ENCODE measurements at regions not wholly inside any gene's neighbourhood (a gene's known extent, or its start where the extent isn't known, plus 50 kb on each side); places are given as distances from the start of the nearest gene placed in this dataset.

DNA sequence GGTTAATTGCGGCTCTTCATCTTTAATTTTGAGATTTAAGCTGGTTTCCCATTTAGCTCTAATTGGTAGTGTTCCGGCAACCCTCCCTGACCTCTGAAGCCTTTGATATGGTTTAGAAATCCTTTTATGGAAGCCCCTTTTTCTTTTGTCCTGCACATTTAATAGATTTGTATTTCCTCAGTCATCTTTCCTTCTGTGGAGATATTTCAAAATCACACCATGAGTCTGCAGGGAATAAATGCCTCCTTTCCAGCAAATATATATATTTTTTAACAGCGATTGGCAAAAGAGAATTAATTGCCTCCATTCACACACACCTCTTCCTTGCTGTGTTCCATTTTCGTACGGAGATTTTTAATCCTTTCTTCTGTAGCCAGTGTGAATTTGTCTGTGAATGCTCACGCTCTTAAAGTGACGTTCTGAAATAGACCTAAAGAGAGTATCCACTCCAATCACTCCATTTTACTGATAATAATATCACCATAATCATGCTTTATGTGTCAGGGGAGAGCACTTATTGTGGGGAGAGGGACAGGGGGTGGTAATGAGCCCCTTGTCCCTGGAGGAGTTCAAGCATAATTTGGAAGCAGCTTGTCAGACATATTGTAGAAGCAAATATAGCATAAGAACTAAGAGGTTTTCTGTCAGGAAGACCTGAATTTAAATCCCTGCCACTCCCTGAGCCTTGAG is 142.5 kb upstream of the SYT13 start:
- Histone ChIP-seq H3K27ac (ENCODE audit: low read length) (no peak overlapping the region), H3K9me3 (ENCODE audit: control insufficient read depth, insufficient read depth, low read depth, low read length) (no peaks in the 10 kb centered on the region), H3K4me1 (ENCODE audit: control insufficient read depth, insufficient read depth, low read length) (no peaks in the 10 kb centered on the region), H3K27me3 (ENCODE audit: control insufficient read depth, insufficient read depth, low read length) (peaks cover 20% of the 10 kb centered on the region), H3K36me3 (ENCODE audit: control insufficient read depth, insufficient read depth, low read length) (no peaks in the 10 kb centered on the region), H3K4me3 (ENCODE audit: low read depth in 2 of 2, low read length in 2 of 2) (no peak overlapping the region)
- no TSS peak for BruUV-seq (replicated peaks)
- ATAC-seq (no peak), DNase-seq (ENCODE audit: low read depth, low spot score) (no peak)
- in situ Hi-C loops (cut with HindIII; ENCODE audit: low pct_unique_long_range_greater_than_20kb, low sequenced_read_pairs) (no loop called here), intact Hi-C loops (cut with micrococcal nuclease; ENCODE audit: unreplicated experiment) (no loop called here)
- ChIA-PET POLR2A (no interaction called here), CTCF (no interaction called here)
- no peak for TF ChIP-seq TCF7L2 (IDR thresholded peaks at IDR 0.05; ENCODE audit: low read depth, low read length)
- TF ChIP-seq SIN3A (IDR thresholded peaks at IDR 0.05; ENCODE audit: borderline replicate concordance, insufficient read depth, low read depth, low read length) = no peak
- TF ChIP-seq POLR2AphosphoS5 (IDR thresholded peaks at IDR 0.05; ENCODE audit: low read depth, low read length) = no peak
- no peak for TF ChIP-seq REST (IDR thresholded peaks at IDR 0.05; ENCODE audit: insufficient read depth in 1 of 2, low read depth in 2 of 2, low read length in 1 of 2)
- TF ChIP-seq, protein P1, sequence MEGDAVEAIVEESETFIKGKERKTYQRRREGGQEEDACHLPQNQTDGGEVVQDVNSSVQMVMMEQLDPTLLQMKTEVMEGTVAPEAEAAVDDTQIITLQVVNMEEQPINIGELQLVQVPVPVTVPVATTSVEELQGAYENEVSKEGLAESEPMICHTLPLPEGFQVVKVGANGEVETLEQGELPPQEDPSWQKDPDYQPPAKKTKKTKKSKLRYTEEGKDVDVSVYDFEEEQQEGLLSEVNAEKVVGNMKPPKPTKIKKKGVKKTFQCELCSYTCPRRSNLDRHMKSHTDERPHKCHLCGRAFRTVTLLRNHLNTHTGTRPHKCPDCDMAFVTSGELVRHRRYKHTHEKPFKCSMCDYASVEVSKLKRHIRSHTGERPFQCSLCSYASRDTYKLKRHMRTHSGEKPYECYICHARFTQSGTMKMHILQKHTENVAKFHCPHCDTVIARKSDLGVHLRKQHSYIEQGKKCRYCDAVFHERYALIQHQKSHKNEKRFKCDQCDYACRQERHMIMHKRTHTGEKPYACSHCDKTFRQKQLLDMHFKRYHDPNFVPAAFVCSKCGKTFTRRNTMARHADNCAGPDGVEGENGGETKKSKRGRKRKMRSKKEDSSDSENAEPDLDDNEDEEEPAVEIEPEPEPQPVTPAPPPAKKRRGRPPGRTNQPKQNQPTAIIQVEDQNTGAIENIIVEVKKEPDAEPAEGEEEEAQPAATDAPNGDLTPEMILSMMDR (IDR thresholded peaks at IDR 0.05) = no peak

GRCh38 chr11:45428116-45428515 is 142.0 kb upstream of the SYT13 start:
- H3K4me1 ChIP-seq (ENCODE audit: control insufficient read depth, insufficient read depth, low read length) = no peaks in the 10 kb centered on the region
- CTCF ChIA-PET = no interaction called here
- no peak for TF ChIP-seq SIN3A (IDR thresholded peaks at IDR 0.05; ENCODE audit: borderline replicate concordance, insufficient read depth, low read depth, low read length)
- no peak for TF ChIP-seq POLR2AphosphoS5 (IDR thresholded peaks at IDR 0.05; ENCODE audit: low read depth, low read length)
- TF ChIP-seq, protein P1 (IDR thresholded peaks at IDR 0.05) = no peak
- no peak for TF ChIP-seq REST (IDR thresholded peaks at IDR 0.05; ENCODE audit: insufficient read depth in 1 of 2, low read depth in 2 of 2, low read length in 1 of 2)
- TF ChIP-seq TCF7L2 (IDR thresholded peaks at IDR 0.05; ENCODE audit: low read depth, low read length) = no peak
- in situ Hi-C loops (cut with HindIII; ENCODE audit: low pct_unique_long_range_greater_than_20kb, low sequenced_read_pairs) (no loop called here), intact Hi-C loops (cut with micrococcal nuclease; ENCODE audit: unreplicated experiment) (no loop called here)
- no TSS peak for BruUV-seq (replicated peaks)
- H3K4me3 ChIP-seq (ENCODE audit: low read depth in 2 of 2, low read length in 2 of 2) = no peak overlapping the region
- no peak for DNase-seq (ENCODE audit: low read depth, low spot score)
- POLR2A ChIA-PET = no interaction called here
- H3K9me3 ChIP-seq (ENCODE audit: control insufficient read depth, insufficient read depth, low read depth, low read length) = no peaks in the 10 kb centered on the region
- H3K27me3 ChIP-seq (ENCODE audit: control insufficient read depth, insufficient read depth, low read length) = peaks cover 19% of the 10 kb centered on the region
- no peaks in the 10 kb centered on the region for H3K36me3 ChIP-seq (ENCODE audit: control insufficient read depth, insufficient read depth, low read length)
- H3K27ac ChIP-seq (ENCODE audit: low read length) = no peak overlapping the region
- ATAC-seq = no peak

Measured in Panc1 (cell line).